NCI-H187 treated with DMSO at 0.1 percent for 48 hours (cell line): ENCODE measurements at regions not wholly inside any gene's neighbourhood (a gene's known extent, or its start where the extent isn't known, plus 50 kb on each side); places are given as distances from the start of the nearest gene placed in this dataset.

Experiments used
- DNase-seq: peaks from one replicate; lab custom pipeline; 2025; lab: John Stamatoyannopoulos, UW

DNA sequence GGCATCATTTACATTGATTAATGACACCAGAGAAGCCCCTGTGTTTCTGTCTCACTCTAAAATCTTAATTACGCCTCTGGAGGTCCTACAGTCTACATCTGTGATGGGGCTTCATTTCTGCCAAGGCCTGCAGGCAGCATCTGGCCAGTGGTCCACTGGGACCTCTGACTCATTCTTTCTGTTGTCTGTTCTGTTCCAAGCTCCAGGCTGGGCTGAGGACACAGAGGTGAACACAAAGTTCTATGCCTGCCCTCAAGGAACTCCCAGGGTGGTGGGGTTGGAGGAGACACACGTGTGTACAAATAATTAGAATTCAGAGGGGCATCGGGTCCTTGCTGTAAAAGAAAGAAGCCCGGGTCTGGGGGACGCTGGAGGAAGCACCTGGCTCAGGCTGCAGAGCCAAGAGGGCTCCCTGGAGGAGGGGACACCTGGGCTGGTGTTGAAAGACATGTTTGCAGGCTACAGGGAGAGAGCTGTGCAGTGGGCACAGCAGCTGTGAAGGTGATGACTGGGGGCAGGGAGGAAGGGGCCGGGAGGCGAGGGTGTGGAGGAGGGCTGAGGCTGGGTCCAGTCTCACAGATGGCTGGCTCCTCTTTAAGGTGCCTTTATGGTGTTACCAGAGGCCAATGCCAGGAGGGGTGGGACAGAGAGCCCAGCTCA is 103.3 kb upstream of the PRR23E start:
- no peak for DNase-seq

DNA sequence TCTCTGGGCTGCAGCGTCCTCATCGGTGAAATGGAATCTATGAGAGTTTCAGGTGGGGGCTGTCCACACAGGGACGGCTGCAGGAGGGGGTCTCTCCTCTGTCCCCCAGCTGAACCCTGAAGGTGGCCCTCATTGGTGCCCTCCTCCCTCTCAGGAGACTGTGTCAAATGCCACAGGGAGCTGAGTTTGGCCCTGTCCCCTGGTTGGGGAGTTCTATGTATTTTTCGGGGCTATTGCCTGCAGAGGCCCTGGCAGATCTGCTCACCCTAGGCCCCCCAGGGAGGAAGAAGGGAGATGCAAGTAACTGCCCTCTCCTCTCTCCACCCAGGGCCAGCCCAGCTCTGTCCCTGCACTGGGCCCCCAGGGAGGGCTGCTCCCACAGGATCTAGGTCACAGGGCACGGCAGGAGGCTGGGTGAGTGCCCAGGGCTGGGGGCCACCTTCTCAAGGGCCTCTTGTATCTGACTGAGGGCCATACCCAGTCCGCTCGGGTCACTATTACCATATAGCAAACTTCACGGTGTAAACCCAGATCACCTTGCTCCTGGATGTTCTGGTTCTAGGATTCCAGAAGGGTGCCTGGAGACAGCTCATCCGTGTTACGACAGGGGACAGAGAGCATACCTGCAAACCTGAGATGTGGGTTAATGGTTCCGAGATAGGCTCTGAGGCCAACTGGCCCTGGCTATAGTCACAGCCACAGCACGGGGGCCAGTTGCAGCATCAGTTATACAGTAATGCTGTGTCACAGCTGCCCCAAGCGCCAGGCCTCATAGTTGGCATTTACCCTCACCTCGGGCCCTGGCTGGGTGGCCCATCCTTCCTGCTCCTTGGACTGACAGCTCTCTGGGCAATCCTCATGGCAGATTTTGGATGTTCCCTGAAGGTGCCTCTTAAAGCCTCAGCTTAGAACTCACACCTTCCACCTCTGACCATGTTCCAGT is 102.4 kb upstream of the PRR23E start:
- DNase-seq = no peak

DNA sequence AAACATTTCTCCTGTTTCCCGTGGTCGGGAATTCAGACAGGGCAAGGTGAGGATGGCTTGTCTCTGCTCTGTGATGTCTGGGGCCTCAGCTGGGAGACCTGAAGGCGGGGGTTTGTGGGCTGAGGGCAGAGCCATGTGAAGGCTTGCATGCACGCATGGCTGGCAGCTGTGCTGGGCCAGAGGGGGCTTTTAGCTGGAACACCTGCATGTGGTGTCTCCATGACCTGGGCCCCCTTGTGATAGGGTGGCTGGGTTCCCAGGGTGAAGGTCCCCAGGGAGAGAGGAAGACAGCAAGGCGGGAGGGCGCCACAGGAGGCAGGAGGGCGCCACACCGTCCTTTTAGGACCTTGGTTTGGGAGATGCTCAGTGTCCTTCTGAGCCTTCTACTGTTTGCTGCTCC is 101.6 kb upstream of the PRR23E start:
- DNase-seq = no peak

DNA sequence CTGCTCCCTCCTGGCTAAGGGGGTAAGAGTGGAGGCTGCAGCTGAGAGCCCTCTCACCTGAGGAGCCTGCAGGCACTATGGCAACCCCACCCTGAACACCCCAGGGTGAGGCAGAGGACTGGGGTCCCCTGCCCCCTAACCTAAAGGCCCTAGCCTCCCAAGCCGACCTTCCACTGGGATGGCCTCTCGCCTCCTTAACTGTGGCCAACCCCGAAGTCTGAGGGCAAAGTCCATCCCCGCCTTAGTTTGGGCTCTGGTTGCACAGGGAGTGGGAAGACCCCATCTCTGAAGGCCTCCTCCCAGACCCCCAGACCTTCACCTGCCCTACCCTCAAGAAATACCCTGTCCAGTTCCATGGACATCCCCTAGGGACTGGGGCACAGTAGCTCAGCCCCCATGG is 100.6 kb upstream of the PRR23E start:
- no peak for DNase-seq

DNA sequence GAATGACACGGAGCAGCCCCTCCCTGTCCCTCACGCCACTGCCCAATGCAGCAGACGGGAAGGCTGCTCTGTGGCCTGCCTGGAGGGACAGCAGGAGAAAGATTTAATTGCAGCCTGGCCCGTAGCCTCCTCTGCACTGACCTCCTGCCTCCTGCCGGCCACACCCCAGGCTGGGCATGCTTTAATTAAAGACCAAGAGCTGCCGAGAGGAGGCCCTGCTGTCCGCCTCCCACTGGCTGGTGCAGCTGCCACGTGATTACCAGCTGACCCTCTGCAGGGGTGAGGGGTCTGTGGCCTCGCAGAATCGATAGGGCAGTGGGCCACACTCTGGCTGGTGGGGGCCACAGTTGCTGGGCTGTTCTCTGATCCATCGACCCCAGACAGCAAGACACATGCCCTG is 100.2 kb upstream of the PRR23E start:
- DNase-seq = no peak

DNA sequence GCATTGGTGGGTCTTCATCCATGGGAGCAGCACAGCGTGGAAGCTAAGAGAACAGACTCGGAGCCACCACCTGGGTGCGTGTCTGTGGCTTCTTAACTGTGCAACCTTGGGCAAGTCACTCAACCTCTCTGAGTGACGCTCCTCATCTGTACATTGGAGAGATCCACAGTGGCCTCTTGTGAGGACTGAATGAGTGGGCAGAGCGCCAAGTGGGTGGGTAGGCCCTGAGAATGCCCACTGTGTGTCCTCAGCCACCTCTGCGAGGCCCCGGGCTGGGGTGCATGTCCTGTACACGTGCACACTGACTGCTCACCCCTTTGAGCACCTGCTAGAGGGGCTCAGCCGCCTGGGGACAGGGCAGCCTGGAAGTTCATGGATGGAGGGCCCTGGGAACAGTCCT is 99.6 kb upstream of the PRR23E start:
- DNase-seq = no peak

DNA sequence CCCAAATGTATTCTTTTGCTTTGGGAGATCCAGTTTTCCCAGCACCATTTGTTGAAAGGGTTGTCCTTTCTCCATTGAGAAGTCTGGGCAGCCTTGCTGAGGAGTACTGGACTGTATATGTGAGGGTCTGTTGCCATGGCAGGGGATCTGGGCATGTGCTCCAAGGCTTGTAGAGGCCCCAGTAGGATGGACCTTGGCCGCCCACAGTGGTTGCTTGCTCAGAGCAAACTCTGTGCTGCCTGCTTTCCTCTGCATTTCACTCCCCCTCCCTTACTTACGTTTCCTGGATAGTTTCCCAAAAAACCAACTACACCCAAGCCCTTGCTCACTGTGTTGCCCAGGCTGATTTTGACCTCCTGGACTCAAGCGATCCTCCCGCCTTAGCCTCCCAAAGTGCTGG is 97.2 kb upstream of the PRR23E start:
- no peak for DNase-seq

DNA sequence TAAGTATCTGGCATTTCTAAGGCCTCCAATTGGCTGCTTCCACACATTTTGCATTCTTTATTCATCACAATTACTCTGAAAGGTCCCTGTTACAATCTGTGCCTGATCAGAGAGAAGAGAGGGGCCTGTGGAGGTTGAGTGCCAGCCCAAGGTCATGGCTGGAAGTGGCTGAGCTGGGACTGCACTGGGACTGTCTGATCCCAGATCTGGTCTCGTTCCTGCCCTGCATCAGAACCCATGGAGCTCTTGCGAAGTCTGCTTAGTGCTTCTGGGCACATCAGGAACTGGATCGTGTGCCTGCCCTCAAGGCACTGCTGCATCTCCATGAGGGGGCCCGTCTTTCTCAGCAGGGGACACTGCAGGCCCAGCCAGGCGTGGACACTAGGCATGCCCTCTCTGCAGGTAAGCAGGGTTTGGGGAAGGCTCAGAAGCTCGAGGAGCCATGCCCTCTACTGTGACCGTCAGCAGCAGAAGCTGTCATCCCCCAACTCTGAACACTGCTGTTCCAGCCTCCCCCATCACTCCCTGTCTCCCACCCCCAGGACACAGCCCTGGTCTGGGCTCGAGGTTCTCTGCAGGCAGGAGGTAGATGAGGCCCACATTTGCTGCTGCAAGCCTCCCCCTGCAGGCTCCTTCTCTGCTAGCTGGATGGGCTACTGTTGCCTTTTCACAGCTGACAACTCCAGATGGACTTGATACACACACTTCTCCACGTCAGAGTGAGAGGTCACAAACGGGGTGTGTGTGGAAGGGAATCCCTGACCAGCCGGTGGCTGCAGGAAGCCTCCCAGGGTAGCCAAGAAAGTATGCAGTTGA is 96.5 kb upstream of the PRR23E start:
- no peak for DNase-seq

DNA sequence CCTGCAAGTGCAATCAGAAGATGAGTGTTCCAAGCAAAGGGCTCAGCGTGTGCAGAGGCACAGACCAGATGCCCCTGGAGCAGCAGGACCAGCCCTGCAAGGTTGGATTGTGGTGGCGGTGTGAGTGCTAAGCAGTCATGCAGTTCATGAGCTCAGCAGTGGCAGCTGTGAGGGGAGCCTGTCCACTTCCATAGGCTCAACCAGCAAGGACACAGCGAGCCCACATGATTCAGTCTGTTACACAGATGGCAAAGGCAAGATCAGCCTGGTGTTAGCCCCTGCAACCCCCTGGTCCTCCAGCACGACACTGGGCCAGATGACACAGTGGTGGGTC is 95.9 kb upstream of the PRR23E start:
- DNase-seq = no peak

DNA sequence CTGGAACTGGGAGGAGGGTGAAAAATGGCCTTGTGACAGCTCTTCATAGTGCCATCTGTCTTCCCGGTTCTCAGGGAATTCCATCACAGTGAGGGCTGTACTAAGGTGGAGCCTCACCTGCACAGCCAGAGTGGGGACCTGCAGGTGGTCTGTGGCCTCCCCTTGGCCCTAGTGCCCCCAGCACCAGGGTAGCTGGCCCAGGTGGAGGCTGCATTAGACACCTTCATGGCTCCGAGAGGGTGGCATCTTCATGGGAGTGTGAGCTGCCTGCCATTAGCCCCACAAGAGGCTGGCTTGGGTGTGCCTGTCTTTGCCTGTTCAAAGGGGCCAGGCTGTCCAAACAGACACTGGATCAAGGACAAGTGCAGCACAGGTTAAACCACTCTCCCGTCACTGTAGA is 95.5 kb upstream of the PRR23E start:
- no peak for DNase-seq

DNA sequence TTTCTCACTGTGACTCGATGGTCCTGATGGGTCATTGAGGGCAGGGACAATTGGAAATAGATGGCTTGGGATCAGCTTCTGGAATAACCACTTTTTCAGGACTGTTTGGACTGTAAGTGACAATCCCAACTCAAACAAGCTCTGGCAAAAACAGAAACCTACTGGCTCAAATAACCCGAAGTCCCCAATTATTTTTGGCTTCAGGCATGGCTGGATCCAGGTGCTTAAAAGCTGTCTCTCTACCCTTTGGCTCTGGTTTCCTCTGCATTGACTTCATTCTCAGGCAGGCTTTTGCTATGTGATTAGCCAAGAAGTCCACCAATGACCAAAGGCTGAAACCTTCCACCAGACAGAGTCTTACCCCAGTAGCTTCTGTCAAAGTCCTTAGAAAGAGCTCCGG is 92.9 kb upstream of the PRR23E start:
- no peak for DNase-seq

DNA sequence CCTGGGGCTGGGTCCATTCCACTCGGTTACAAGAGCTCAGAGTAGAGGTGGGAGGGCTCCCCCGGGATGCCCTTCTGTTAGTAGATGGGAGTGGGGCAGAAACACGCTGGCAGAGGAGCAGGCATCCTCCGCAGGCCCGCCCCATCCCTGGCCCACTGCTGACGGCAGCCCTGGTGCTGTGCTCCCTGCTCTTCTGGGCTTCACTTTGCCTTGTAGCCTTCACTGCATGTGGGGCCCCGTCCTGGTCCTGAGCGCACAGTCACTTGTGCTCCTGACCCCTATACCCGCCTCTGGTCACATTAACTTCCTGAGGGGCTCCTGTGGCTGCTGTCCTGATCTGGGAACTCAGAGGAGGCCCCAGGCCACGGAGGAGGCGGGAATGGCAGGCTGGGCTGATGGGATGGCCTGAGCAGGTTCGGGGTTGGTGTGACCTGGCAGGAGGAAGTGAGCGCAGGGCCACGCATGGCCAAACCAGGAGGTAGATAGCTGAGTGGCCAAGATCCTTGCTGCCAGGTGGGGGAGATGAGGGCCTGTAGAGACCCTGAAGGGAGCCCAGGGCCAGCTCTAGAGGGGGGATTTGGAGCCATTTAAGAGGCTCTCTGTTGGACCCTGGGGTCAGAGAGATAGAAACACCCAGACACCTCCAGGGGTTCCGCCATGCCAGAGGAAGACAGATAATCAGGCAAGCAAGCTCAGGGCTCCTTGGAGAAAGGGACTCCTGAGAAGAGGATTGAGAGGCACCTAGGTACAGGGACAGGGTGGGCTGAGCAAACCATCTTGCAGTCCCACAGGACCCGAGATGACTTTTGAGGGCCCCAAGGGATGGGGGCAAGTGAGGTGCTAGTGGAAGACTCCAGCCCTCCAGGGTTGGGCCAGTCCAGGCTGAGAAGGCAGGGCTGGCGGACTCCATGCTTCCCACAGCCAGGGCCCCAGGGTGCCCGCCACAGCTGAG is 92.2 kb upstream of the PRR23E start:
- DNase-seq = no peak

DNA sequence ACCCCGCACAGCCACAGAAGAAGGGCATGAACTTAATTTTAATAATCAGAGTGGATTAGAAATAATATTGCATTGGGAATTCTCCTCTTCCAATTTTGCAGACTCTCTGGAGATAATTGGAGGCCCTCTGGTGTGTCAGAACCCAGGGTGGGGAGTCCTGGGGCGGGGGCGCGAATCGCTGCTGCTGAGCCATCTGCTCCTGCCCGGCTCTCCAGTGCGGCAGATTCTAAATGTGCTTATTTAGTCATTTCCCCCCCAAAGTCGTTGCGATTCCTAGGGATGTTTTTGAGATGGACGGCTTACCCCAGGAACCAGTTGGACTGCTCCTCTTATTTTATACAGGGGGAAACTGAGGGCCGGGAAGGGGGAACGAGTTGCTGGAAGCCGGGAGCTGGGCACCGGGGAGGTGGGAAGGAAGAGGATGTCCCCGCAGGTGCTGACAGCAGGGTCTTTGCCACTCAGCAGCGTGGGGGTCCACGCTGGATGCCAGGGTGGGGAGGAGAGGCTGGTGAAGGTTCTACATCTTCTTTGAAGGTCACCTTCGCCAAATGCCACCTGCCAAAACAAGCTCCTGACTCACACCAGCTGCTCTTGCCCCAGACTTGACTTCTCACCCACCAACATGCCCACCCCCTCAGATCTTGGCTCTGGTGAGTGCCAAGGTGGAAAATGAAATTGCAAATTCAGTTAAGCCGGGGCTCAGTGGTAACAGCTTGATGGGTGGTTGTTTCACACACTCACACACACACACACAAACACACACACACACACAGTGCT is 91.3 kb upstream of the PRR23E start:
- no peak for DNase-seq

DNA sequence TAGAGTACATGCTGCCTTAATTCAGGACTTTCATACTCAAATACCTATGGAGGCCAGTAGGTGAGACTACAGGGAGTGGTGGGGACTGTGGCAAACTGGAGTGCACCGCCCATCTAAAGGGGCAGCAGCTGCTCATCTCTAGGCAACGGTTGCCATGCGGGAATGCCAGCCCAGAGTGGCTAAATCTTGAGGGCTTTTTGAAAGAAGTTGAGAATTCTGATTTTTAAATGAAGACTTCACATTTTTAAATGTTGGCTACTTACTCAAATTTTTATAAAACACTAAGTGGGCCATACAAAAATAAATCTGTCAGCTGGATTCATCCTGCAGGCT is 90.8 kb upstream of the PRR23E start:
- no peak for DNase-seq

DNA sequence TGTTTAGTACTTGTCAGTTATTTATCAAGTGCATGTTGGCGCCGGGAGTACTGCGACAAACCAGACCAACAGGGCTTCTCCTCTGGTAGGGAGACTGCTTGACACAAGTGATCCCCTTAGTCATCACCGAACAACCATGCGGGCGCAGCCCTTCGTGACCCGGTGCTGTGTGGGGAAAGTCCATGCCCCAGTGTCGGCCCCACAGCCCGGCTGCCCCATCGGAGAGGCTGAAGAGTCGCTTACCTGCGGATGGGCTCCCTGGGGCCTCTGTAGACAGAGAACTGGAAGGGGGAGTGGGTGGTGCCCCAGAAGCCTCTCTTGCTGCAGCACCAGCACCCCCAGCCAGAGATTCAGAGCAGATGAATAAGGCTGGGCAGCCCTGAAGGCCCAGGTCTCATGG is 90.3 kb upstream of the PRR23E start:
- DNase-seq = no peak

DNA sequence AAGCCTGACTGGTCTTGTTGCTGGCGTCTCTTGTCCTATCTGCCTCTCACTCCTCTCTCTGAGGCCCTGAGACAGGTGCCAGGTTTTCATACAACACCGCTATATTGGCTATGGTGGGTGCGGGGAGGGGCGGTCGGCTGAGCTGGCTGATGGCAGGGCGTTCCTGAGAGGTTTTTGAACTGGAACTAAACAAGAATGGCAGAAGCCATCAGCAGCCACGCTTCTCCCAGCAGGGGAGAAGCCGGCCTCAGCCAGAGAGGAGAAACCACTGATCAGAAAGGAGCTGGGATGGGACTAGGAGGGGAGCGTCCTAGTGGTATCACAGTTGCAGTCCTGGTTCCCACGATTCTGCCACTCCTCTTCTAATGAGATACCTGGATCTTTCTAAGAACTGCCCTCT is 89.9 kb upstream of the PRR23E start:
- DNase-seq = peak; percentile 19

DNA sequence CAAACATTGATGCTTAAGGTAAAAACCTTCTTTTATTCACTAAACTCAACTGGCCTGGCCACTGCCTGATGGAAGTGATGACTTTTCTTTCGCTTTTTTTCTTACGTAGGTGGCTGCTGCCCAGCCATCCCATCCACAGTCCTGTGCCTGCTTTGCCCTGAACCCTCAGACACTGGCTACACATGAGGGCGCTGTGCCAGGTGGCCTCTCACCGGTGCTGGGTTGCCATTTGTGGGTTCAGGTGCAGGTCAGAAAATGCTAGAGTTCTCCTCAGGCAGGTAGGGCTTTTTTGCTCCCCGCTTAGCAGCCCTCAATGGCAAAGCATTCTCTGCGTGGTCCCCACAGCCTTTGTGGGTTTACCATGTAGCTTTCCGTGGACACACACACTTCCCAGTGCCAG is 88.3 kb upstream of the PRR23E start:
- no peak for DNase-seq

DNA sequence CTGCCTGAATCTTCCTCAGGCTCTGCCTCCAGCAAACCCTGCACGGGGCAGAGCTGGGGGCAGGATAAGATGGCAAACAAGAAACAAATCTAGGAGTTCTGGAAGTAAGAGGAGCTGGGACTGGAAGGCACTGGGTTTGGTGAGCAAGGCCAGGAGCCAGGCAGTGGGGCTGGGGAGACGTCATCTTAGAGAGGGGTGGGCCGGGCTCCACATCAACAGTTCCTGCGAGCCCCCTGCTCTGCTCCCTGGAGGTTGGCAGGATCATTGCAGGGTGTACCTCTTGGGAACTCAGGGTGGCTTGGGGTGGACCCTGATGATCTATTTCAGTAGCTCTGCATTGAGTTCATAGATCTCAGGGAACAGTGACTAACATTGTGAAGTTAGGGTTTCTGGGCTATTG is 87.3 kb upstream of the PRR23E start:
- DNase-seq = no peak

DNA sequence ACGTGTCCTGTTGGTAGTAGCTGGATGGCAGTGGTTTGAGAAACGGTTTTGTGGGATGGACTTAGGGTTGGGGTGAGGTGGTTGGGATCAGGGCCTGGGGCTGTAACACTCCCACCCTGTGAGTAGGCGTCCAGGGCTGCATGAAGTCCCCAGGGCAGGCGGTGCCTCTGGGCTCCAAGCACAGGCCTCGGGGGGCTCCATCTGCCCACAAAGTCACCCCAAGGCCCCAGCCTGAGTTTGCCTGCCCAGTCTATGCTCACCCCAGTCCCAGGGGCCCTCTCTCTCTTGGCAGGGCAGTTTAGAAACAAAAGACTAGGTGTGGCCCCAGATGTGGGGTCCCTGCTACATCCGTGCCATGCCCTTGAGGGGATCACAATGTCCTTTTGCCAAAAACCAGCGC is 86.9 kb upstream of the PRR23E start:
- no peak for DNase-seq

DNA sequence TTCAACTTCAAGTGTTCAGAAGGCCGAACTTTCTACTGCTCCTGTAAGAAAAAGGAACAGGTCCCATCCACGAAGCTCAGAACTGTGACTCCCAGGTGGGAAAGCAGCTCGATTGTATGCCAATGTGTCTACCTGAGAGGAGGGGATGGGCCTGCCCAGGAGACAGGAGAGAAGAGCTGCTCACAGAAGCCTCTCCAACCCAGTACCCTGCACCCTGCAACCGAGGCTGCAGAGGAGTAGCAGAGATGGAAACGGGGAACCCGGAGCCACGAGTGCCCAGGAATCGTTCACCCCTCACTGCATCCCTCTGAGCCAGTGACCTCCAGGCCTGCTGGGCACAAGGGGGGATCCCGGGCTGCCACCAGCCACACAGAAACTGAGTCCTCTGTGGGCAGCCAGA is 86.5 kb upstream of the PRR23E start:
- DNase-seq = no peak

DNA sequence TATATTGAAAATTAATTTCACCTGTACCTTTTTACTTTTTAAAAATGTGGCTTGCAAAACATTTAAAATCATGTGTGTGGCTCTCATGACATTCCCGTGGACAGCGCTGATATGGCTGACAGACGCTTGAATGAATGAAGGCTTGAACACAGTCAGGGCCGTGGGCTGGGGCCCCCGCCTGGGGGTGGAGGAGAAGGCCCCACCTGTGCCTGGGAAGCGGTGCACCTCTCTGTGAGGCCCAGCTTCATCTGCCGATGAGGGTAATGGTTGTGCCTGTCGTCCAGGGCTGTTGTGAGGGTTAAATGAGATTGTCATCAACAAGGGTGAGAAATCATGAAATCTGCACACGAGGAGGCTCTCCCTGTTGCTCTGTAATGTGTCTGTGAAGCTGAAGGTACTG is 85.9 kb upstream of the PRR23E start:
- DNase-seq = no peak
